ENCODE measurements at regions not wholly inside any gene's neighbourhood (a gene's known extent, or its start where the extent isn't known, plus 50 kb on each side); places are given as distances from the start of the nearest gene placed in this dataset.

DNA sequence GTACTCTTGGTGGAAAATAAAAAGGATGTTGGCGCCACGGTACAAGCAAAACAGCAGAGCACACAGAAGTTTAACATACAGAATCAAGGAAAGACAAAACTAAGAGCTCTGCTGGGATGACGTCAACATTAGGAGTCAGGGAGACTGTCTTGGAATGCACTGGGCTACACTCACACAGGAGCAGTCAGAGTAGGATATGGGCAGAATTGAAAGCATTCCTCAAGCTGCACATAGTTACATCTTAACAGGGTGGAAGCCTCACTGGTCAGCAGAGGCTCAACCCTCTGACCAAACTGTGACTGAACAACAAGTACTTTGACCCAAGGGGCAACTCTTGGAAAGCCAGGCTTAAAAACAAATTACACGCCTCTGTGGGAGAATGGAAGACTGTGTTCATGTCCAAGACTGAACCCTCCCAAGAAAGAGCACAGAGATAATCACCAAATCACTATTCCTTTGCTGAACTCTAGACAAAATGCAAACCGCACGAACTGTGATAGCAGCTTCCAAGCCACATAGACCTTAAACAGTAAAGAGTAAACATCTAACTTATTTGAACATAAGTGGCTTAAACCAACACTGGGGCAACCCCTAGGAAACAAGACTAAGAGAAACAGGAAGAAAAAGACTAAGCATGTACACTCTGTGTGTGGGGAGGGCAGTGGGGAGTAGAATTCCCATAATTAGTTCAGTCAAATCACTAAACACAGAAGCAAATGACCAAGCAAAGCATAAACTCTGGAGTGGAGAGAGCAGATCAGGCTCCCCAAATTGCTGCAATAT is 772.7 kb downstream of the PRELID2 start:
- Histone ChIP-seq H3K36me3 (ENCODE audit: low read depth) (no peaks in the 10 kb centered on the region), H3K4me1 (ENCODE audit: insufficient read depth) (no peaks in the 10 kb centered on the region), H3K4me3 (no peak overlapping the region), H4K20me1 (ENCODE audit: insufficient read depth) (no peaks in the 10 kb centered on the region), H3K9ac (no peak overlapping the region), H3F3A (ENCODE audit: insufficient read depth) (no peaks in the 10 kb centered on the region), H3K27ac (no peak overlapping the region), H2AFZ (no peak overlapping the region), H3K9me2 (ENCODE audit: insufficient read depth) (no peaks in the 10 kb centered on the region), H3K4me2 (ENCODE audit: unreplicated experiment) (no peak overlapping the region), H3K79me2 (ENCODE audit: insufficient read depth) (no peaks in the 10 kb centered on the region), H3K9me3 (ENCODE audit: low read depth) (no peaks in the 10 kb centered on the region), H3K27me3 (replicated peaks; ENCODE audit: insufficient read depth) (no peaks in the 10 kb centered on the region)
- TF ChIP-seq EZH2phosphoT487 (IDR thresholded peaks at IDR 0.05; ENCODE audit: insufficient read depth, low read depth) (no peak), EZH2 (IDR thresholded peaks at IDR 0.05; ENCODE audit: insufficient read depth, poor library complexity, severe bottlenecking) (no peak)
- peak; percentile 10 for DNase-seq
- in situ Hi-C loops (cut with MboI), result no loop called here
- 63 to 76% methylated on average over 6 of the region's 6 CpGs for WGBS, 2 experiments (ENCODE audit: low coverage in 1 of 2, low lambda C conversion rate in 2 of 2, missing lambda C conversion rate in 2 of 2)

DNA sequence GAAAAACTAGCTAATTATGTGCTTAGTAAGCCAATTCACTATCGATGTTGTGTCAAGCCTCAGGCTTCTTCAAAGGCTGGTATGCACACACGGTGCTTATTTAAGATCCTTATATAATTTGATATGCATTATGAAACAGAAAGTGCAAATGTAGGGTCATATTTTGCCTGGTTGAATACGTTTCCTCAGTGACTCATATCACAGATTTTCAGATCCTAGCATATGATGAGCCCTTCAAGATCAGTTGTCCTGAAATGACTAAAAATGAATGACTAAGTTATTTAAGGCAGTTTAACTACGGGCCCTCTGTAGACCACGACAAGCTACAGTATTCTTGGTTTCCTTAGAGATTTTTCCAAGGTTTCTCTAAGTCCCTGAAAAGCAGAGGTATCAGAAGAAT is 778.3 kb downstream of the PRELID2 start:
- H2AFZ ChIP-seq, result no peak overlapping the region
- no peak overlapping the region for H3K4me3 ChIP-seq
- no peak overlapping the region for H3K4me2 ChIP-seq (ENCODE audit: unreplicated experiment)
- H3K9me3 ChIP-seq (ENCODE audit: low read depth), result no peaks in the 10 kb centered on the region
- no peaks in the 10 kb centered on the region for H3K27me3 ChIP-seq (replicated peaks; ENCODE audit: insufficient read depth)
- DNase-seq, result peak; percentile 33
- no peaks in the 10 kb centered on the region for H3K4me1 ChIP-seq (ENCODE audit: insufficient read depth)
- 21 to 29% methylated on average over 5 of the region's 5 CpGs for WGBS, 2 experiments (ENCODE audit: low coverage in 1 of 2, low lambda C conversion rate in 2 of 2, missing lambda C conversion rate in 2 of 2)
- H3K9ac ChIP-seq, result no peak overlapping the region
- no peaks in the 10 kb centered on the region for H3K36me3 ChIP-seq (ENCODE audit: low read depth)
- TF ChIP-seq EZH2phosphoT487 (IDR thresholded peaks at IDR 0.05; ENCODE audit: insufficient read depth, low read depth), result no peak
- TF ChIP-seq EZH2 (IDR thresholded peaks at IDR 0.05; ENCODE audit: insufficient read depth, poor library complexity, severe bottlenecking), result no peak
- in situ Hi-C loops (cut with MboI), result no loop called here
- no peak overlapping the region for H3K27ac ChIP-seq
- no peaks in the 10 kb centered on the region for H3F3A ChIP-seq (ENCODE audit: insufficient read depth)
- no peaks in the 10 kb centered on the region for H4K20me1 ChIP-seq (ENCODE audit: insufficient read depth)
- no peaks in the 10 kb centered on the region for H3K79me2 ChIP-seq (ENCODE audit: insufficient read depth)
- H3K9me2 ChIP-seq (ENCODE audit: insufficient read depth), result no peaks in the 10 kb centered on the region

DNA sequence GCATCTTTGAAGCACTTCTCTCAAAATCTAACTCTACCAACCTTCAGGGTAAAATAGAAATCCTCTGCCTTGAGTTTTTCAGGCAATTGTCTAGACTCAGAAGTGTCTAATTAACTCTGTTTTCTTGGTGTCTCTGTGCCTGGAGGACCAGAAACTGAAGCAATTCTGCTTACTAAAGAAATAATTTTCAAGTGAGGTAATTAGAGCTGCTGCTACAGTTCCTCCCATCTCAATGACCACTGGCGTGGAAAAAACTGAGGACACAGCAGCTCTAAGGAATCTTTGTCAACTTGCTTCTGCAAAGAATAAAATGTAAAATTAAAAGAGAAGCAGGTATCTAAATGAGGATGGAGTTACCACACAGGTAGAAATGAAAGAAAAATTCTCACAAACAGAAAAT is 785.0 kb downstream of the PRELID2 start:
- Histone ChIP-seq H4K20me1 (ENCODE audit: insufficient read depth) (no peaks in the 10 kb centered on the region), H3K4me2 (ENCODE audit: unreplicated experiment) (no peak overlapping the region), H2AFZ (no peak overlapping the region), H3K4me3 (no peak overlapping the region), H3K27ac (no peak overlapping the region), H3K9me2 (ENCODE audit: insufficient read depth) (no peaks in the 10 kb centered on the region), H3K36me3 (ENCODE audit: low read depth) (no peaks in the 10 kb centered on the region), H3K27me3 (replicated peaks; ENCODE audit: insufficient read depth) (no peaks in the 10 kb centered on the region), H3K9me3 (ENCODE audit: low read depth) (no peaks in the 10 kb centered on the region), H3K79me2 (ENCODE audit: insufficient read depth) (no peaks in the 10 kb centered on the region), H3K4me1 (ENCODE audit: insufficient read depth) (no peaks in the 10 kb centered on the region), H3K9ac (no peak overlapping the region), H3F3A (ENCODE audit: insufficient read depth) (no peaks in the 10 kb centered on the region)
- no peak for DNase-seq
- TF ChIP-seq EZH2 (IDR thresholded peaks at IDR 0.05; ENCODE audit: insufficient read depth, poor library complexity, severe bottlenecking) (no peak), EZH2phosphoT487 (IDR thresholded peaks at IDR 0.05; ENCODE audit: insufficient read depth, low read depth) (no peak)
- in situ Hi-C loops (cut with MboI), result no loop called here
- 14 to 31% methylated on average over 1 of the region's 1 CpG for WGBS, 2 experiments (ENCODE audit: low coverage in 1 of 2, low lambda C conversion rate in 2 of 2, missing lambda C conversion rate in 2 of 2)

DNA sequence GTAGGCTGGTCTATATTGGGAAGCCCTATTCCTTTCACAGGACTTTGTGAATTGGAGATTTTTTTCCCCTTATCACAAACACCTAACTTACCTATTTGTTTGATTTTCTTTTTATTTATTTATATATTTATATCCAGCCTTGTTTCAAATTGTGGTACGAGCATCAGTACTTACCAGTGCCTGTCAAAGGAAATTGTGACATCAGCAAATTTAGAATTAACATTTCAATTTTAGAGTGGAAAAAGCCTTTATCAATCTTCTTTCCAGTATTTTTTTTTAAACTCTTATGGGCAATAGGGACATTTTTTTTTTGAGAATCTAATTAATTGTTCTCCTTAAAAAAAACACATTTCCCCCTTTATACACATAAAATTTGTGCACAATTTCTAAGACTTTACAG is 790.2 kb downstream of the PRELID2 start:
- Histone ChIP-seq H4K20me1 (ENCODE audit: insufficient read depth) (no peaks in the 10 kb centered on the region), H3K27ac (no peak overlapping the region), H3K4me2 (ENCODE audit: unreplicated experiment) (no peak overlapping the region), H3K79me2 (ENCODE audit: insufficient read depth) (no peaks in the 10 kb centered on the region), H3K4me1 (ENCODE audit: insufficient read depth) (no peaks in the 10 kb centered on the region), H3K4me3 (no peak overlapping the region), H3K27me3 (replicated peaks; ENCODE audit: insufficient read depth) (no peaks in the 10 kb centered on the region), H3K36me3 (ENCODE audit: low read depth) (no peaks in the 10 kb centered on the region), H3K9ac (no peak overlapping the region), H3F3A (ENCODE audit: insufficient read depth) (no peaks in the 10 kb centered on the region), H3K9me2 (ENCODE audit: insufficient read depth) (no peaks in the 10 kb centered on the region), H2AFZ (no peak overlapping the region), H3K9me3 (ENCODE audit: low read depth) (no peaks in the 10 kb centered on the region)
- WGBS, 2 experiments (ENCODE audit: low coverage in 1 of 2, low lambda C conversion rate in 2 of 2, missing lambda C conversion rate in 2 of 2), result 53 to 64% methylated on average over 1 of the region's 1 CpG
- DNase-seq, result no peak
- TF ChIP-seq EZH2phosphoT487 (IDR thresholded peaks at IDR 0.05; ENCODE audit: insufficient read depth, low read depth) (no peak), EZH2 (IDR thresholded peaks at IDR 0.05; ENCODE audit: insufficient read depth, poor library complexity, severe bottlenecking) (no peak)
- in situ Hi-C loops (cut with MboI), result no loop called here
